ENCODE measurements at regions not wholly inside any gene's neighbourhood (a gene's known extent, or its start where the extent isn't known, plus 50 kb on each side); places are given as distances from the start of the nearest gene placed in this dataset.
"Not testable (repeated sequence)": the region's sequence is repeated elsewhere in the genome, so short reads cannot be mapped to it uniquely, and the experiment has no call there.

DNA sequence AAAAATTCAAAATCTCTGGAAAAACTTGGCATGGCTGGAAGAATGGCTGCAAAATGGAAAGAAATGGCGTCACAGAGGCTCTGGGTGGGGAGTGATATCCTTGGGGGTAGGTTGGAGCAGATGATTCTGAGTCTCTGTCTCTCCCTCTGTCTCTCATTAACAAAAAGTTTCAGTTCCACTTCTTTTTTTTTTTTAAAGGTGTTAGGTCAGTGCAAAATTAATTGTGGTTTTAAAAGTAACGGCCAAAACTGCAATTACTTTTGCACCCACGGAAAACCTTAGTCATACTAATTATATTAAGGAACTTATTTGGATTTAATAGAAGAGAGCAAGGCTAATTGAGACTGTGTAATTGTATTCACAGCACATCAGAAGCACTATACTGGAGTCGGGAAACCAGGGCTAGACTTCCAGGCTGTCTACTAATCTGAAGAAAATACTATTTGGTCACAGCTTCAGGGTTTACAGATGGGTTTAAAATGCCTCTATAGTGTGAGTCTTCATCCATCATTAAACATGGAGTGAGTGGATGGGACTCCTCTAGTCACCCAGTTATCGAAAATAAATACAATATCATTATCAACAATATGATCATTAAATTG is 289.1 kb upstream of the PLD5 start:
- no peak for DNase-seq (ENCODE audit: low read depth)

DNA sequence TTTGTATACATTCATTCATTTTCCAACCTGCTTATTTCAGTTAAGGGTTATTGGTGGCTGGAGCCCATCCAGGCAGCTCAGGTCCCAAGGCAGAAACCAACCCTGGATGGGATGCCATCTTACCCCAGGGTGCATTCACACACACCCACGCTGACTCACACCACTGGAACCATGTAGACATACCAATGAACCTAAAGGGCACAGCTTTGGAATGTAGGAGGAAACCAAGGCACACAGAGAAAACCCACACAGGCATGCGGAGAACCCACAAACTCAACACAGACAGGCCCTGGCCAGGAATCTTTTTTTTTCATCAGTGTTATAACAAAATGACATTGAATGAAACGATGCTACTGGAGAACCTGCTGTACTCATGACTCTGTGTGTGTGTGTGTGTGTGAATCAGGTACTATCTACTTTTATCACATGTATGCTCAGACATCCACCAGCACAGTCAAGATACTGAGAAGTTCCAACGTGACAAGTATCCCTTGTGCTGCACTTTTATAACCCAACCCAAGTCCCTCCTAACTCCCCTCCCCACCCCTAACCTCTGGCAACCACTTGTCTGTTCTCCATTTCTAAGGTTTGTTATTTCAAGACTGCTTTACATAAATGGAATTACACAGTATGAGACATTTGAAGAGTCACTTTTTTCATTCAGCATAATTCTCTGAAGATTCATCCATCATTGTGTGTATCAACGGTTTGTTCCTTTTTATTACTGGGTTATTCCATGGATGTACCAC is 286.8 kb upstream of the PLD5 start:
- no peak for DNase-seq (ENCODE audit: low read depth)

DNA sequence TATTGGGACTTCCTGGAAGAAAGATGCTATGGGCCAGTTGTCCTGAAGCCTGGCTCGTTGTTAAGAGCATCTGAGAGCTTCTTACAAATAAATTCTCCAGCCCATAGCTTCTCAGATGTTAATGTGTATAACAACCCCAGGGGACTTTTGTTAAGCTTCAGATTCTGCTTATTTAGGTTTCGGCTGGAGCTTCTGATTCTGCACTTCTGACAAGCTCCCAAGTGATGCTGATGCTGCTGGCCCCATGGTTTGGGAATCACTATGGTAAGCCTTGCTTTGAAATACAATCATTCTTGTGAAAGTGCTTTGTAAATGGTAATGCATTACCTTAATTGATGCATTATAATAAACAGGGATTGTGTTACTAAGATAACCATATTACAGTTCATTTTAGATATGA is 281.8 kb upstream of the PLD5 start:
- DNase-seq (ENCODE audit: low read depth): no peak

- DNase-seq (ENCODE audit: low read depth): not testable (repeated sequence)
Observed at GRCh38 chr1:242805360-242805759, 280.9 kb upstream of the PLD5 start.

- DNase-seq (ENCODE audit: low read depth): no peak
Observed at GRCh38 chr1:242802973-242803372, 278.5 kb upstream of the PLD5 start.

- DNase-seq (ENCODE audit: low read depth): no peak
Observed at GRCh38 chr1:242800521-242800920, 276.0 kb upstream of the PLD5 start.

GRCh38 chr1:242797856-242798255 is 273.4 kb upstream of the PLD5 start:
- no peak for DNase-seq (ENCODE audit: low read depth)

DNA sequence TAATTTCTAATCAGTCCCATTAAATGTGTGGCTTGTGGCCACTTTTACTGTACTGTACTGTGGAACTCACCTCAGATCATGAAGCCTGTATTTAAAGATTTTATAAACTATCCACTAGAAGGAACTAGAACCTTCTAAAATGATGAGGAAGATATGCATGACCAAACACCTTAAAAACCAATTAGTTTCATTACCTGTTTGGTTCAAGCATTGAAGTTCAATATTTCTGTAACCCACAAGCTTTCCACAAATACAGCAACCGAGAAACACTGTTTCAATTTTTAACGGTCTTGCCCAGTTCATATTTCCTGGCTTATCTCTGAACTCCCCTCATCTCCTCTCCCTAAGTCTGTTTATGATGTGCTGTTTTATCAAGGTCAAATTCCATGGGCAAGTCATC is 264.3 kb upstream of the PLD5 start:
- no peak for DNase-seq (ENCODE audit: low read depth)

- DNase-seq (ENCODE audit: low read depth): no peak
Observed at GRCh38 chr1:242787968-242788367, 263.5 kb upstream of the PLD5 start.

GRCh38 chr1:242784807-242785206 is 260.3 kb upstream of the PLD5 start:
- DNase-seq (ENCODE audit: low read depth): no peak

DNA sequence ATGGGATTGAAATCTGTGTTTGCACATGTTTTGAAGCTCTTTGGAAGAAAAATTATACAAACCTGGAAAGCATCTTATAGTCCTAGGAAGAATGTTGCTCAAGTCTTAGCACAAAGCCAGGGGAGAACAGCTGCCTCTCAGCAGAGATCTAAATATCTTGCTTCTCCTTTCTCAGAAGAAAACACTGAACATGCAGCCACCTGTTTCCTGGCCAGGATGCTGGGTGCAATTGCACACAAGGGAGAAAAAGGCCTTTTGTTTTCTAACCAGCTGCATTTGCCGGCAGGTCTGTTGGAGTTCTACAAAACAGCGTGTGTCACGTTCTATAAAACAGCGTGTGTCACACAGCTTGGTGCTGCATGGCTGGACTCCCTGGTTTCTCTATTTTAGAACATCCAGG is 259.6 kb upstream of the PLD5 start:
- DNase-seq (ENCODE audit: low read depth): peak; percentile 5

DNA sequence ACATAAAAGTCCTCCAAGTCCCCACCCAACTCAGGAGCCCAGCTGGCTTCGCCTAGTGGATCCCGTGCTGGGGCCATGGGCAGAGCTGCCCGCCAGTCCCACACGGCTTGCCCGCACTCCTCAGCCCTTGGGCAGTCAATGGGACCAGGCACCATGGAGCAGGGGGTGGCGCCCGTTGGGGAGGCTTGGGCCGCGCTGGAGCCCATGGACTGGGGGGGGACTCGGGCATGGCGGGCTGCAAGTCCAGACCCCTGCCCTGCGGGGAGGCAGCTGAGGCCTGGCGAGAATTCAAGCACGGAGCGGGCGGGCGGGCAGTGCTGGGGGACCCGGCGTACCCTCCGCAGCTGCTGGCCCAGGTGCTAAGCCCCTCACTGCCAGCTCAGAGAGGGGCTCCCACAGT is 249.8 kb upstream of the PLD5 start:
- no peak for DNase-seq (ENCODE audit: low read depth)

DNA sequence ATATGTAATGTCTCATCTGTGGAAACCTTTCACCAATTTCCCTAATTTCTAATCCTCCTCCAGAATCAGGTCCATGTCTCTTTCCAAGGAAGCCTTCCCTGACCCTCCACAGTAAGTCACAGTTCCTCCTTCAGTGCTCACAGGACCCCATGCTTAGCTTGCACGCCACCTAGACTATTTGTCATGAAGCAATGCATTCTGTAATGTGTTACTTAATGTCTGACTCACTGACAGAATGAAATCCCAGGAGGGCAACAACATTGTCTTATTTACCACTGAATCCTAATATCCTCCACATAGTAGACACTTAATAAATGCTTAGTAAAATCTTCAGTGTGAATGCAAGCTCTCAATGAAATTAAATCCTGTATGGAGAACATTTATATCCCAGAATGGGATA is 245.9 kb upstream of the PLD5 start:
- no peak for DNase-seq (ENCODE audit: low read depth)

- no peak for DNase-seq (ENCODE audit: low read depth)
Observed at GRCh38 chr1:242764161-242764560, 239.7 kb upstream of the PLD5 start.

GRCh38 chr1:242761556-242761955 is 237.1 kb upstream of the PLD5 start:
- DNase-seq (ENCODE audit: low read depth): no peak

GRCh38 chr1:242754926-242755325 is 230.4 kb upstream of the PLD5 start:
- DNase-seq (ENCODE audit: low read depth): no peak

DNA sequence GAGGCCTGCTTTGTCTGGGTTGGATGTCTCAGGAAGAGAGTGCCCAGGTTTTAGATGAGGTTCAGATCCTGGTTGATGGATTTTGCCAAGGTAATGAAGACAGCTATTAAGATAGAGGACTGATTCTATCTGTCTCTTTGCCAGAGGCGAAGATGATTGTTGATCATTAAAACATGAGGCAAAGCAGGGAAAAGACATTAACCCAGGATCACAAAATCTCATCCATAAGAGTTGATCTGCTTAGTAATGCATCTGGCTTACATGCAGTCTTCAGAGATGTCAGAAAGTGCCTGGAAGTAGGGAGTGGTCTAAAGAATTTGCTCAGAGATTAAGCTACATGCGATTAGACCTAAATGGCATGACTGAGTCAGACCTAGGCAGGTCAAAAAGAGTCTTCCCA is 229.6 kb upstream of the PLD5 start:
- DNase-seq (ENCODE audit: low read depth): no peak

DNA sequence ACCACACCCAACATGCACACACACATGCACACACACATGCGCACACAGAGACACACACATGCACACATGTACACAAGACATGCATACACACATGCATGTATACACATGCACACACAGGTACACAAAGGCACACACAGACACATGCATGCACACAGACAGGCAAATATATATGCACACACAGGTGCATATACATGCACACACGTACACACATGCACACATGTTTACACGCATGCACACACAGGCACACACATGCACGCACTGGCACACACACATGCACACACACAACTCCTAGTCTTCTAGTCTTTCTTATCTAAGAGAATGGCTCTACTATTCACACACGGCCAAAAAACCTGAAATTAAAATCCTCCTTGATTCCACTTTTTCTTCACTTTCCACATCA is 222.7 kb upstream of the PLD5 start:
- DNase-seq (ENCODE audit: low read depth): no peak

DNA sequence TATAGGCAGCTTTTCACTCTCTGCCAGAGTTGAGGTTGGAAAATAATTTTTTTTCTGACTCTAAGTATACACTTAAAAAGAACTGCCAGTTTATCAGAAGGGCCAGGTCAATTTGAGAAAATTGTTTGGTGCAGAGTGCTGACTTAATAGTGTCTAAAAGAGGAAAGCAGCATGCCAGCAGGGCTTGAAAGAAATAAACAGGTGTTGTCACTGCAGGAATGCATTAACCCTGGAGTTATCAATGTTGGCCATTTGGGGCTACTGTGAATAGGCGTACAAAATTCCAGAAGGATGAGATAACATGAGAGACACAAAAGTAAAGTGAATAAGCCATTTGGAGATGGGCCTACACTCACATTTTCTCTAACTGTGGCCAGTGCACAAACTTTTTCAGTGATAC is 220.6 kb upstream of the PLD5 start:
- DNase-seq (ENCODE audit: low read depth): no peak

DNA sequence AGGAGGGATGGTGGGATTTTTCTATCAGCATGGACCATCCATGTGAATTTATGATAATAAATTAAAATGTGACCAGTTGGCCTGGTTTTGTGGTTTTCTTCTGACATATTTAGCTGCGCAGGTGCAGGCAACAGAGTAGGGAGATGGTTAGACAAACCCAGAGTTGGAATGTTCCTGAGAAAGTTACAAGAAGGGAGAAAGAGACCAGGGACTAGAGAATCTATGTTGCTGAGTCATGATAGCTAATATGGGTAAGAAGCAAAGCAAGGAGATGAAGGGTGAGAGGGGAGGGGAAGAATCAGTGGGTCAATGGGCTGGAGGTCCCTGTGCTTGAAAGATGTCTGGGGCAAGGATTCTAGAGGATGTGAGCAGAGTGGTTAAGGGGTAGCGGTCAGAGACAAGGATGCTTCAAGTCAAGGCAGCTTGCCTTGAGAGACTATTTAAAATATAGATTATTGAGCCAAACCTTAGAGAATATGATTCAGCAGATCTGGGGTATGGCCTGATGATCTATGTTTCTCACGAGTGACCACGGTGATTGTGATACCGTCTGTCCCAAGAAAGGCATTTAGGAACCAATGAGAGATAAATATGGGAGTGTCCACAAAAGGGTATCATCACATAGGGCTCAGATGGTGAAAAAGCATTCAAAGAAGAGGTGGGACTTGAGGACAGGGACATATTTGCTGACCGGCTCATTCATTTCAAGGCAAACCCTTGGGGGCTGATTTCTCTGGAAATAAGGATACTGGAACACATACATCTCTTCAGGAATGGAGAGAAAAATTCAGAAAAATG is 219.7 kb upstream of the PLD5 start:
- no peak for DNase-seq (ENCODE audit: low read depth)

GRCh38 chr1:242738702-242739645 is 214.5 kb upstream of the PLD5 start:
- no peak for DNase-seq (ENCODE audit: low read depth)

DNA sequence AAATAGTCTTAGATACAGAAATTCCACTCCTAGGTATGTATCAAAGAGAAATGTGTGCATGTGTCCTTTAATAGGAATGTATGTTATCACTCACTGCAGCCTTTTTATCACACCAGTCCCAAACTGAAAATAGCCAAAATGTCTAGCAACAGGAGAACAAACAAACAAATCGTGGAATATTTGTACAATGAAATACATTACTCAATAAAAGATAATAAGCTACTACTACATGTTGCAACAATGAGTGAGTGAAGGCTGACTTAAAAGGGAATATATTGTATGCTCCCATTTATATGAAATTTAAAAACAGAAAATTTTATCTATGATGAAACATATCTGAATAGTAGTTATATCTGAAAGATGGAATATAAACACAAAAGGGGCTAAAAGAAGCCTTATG is 212.1 kb upstream of the PLD5 start:
- DNase-seq (ENCODE audit: low read depth): no peak

Measured in forelimb muscle (tissue), 1 donor.